WTC11 (cell line): ENCODE measurements at regions not wholly inside any gene's neighbourhood (a gene's known extent, or its start where the extent isn't known, plus 50 kb on each side); places are given as distances from the start of the nearest gene placed in this dataset.

Source experiments
- TF ChIP-seq, protein P1 (sequence below): fragments of 200-600 bp; IDR thresholded peaks from 2 replicates; pipeline ENCODE4 v1.8.0; 2022; ENCODE audit warnings: antibody characterized with exemption
- TF ChIP-seq, protein P2 (sequence below): sonication (generic); formaldehyde crosslinking; conservative IDR thresholded peaks from 2 replicates; pipeline ENCODE4 v1.8.1; 2022; ENCODE audit warnings: mild to moderate bottlenecking, missing genetic modification reagents

DNA sequence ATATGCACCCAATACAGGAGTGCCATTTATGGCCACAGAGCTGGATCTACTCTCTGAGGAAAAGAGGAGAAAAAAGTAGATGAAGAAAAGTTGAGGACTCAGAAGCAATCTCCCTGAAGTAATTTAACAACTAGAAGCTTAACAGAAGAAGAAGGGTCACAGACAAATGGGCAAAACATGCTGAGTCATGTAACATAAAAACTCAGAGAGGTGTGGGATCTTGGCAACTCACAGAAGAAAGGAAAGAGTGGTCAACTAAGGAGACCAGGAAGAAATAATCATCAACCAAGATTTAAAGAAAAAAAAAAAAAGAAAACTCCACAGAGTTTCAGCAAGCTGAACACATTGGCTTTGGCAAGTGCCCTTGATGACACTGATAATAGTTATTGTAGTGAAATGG is 51.8 kb upstream of the BET1 start:
- TF ChIP-seq, protein P1, sequence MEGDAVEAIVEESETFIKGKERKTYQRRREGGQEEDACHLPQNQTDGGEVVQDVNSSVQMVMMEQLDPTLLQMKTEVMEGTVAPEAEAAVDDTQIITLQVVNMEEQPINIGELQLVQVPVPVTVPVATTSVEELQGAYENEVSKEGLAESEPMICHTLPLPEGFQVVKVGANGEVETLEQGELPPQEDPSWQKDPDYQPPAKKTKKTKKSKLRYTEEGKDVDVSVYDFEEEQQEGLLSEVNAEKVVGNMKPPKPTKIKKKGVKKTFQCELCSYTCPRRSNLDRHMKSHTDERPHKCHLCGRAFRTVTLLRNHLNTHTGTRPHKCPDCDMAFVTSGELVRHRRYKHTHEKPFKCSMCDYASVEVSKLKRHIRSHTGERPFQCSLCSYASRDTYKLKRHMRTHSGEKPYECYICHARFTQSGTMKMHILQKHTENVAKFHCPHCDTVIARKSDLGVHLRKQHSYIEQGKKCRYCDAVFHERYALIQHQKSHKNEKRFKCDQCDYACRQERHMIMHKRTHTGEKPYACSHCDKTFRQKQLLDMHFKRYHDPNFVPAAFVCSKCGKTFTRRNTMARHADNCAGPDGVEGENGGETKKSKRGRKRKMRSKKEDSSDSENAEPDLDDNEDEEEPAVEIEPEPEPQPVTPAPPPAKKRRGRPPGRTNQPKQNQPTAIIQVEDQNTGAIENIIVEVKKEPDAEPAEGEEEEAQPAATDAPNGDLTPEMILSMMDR = no peak
- TF ChIP-seq, protein P2, sequence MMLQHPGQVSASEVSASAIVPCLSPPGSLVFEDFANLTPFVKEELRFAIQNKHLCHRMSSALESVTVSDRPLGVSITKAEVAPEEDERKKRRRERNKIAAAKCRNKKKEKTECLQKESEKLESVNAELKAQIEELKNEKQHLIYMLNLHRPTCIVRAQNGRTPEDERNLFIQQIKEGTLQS (CRISPR knock-in tag) = no peak
